ENCODE measurements at regions not wholly inside any gene's neighbourhood (a gene's known extent, or its start where the extent isn't known, plus 50 kb on each side); places are given as distances from the start of the nearest gene placed in this dataset.

GRCh38 chr6:71544028-71544427 is 255.4 kb downstream of the OGFRL1 start:
- FAIRE-seq (no peak), DNase-seq (ENCODE audit: insufficient read length, low spot score) (no peak)
- no peak for TF ChIP-seq PAX5 (IDR thresholded peaks at IDR 0.05; ENCODE audit: insufficient read depth, low read length, severe bottlenecking)
- TF ChIP-seq SPI1 (IDR thresholded peaks at IDR 0.05; ENCODE audit: low read depth, low read length), result no peak
- no peak for TF ChIP-seq POU2F2 (IDR thresholded peaks at IDR 0.05; ENCODE audit: low read depth, low read length)
- TF ChIP-seq POLR2A (IDR thresholded peaks at IDR 0.05; ENCODE audit: low read depth, low read length), result no peak
- no peak for TF ChIP-seq POLR2AphosphoS5 (IDR thresholded peaks at IDR 0.05; ENCODE audit: low read depth, low read length)
- TF ChIP-seq TAF1 (IDR thresholded peaks at IDR 0.05; ENCODE audit: low read depth, low read length), result no peak

GRCh38 chr6:71544906-71545305 is 256.3 kb downstream of the OGFRL1 start:
- DNase-seq (ENCODE audit: insufficient read length, low spot score) (no peak), FAIRE-seq (no peak)
- no peak for TF ChIP-seq POLR2A (IDR thresholded peaks at IDR 0.05; ENCODE audit: low read depth, low read length)
- TF ChIP-seq POLR2AphosphoS5 (IDR thresholded peaks at IDR 0.05; ENCODE audit: low read depth, low read length), result no peak
- no peak for TF ChIP-seq POU2F2 (IDR thresholded peaks at IDR 0.05; ENCODE audit: low read depth, low read length)

GRCh38 chr6:71545905-71546304 is 257.3 kb downstream of the OGFRL1 start:
- DNase-seq (ENCODE audit: insufficient read length, low spot score) (no peak), FAIRE-seq (no peak)
- no peak for TF ChIP-seq PAX5 (IDR thresholded peaks at IDR 0.05; ENCODE audit: insufficient read depth, low read length, severe bottlenecking)

GRCh38 chr6:71551798-71552197 is 263.2 kb downstream of the OGFRL1 start:
- FAIRE-seq (no peak), DNase-seq (ENCODE audit: insufficient read length, low spot score) (no peak)
- TF ChIP-seq POU2F2 (IDR thresholded peaks at IDR 0.05; ENCODE audit: low read depth, low read length) (no peak), TAF1 (IDR thresholded peaks at IDR 0.05; ENCODE audit: low read depth, low read length) (no peak), PAX5 (IDR thresholded peaks at IDR 0.05; ENCODE audit: insufficient read depth, low read length, severe bottlenecking) (no peak), SPI1 (IDR thresholded peaks at IDR 0.05; ENCODE audit: low read depth, low read length) (no peak), POLR2A (IDR thresholded peaks at IDR 0.05; ENCODE audit: low read depth, low read length) (no peak), POLR2AphosphoS5 (IDR thresholded peaks at IDR 0.05; ENCODE audit: low read depth, low read length) (no peak)

DNA sequence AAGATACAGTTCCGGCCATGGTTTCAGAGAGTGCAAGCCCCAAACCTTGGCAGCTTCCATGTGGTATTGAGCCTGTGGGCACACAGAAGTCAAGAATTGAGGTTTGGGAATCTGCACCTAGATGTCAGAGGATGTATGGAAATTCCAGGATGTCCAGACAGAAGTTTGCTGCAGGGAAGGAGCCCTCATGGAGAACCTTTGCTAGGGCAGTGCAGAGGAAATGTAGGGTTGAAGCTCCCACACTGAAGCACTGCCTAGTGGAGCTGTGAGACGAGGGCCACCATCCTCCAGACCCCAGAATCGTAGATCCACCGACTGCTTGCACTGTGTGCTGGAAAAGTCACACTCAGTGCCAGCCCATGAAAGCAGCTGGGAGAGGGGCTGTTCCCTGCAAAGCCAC is 267.5 kb downstream of the OGFRL1 start:
- TF ChIP-seq TAF1 (IDR thresholded peaks at IDR 0.05; ENCODE audit: low read depth, low read length) (no peak), SPI1 (IDR thresholded peaks at IDR 0.05; ENCODE audit: low read depth, low read length) (no peak), POU2F2 (IDR thresholded peaks at IDR 0.05; ENCODE audit: low read depth, low read length) (no peak), PAX5 (IDR thresholded peaks at IDR 0.05; ENCODE audit: insufficient read depth, low read length, severe bottlenecking) (no peak), POLR2AphosphoS5 (IDR thresholded peaks at IDR 0.05; ENCODE audit: low read depth, low read length) (no peak), POLR2A (IDR thresholded peaks at IDR 0.05; ENCODE audit: low read depth, low read length) (no peak)
- no peak for DNase-seq (ENCODE audit: insufficient read length, low spot score)
- FAIRE-seq, result no peak

DNA sequence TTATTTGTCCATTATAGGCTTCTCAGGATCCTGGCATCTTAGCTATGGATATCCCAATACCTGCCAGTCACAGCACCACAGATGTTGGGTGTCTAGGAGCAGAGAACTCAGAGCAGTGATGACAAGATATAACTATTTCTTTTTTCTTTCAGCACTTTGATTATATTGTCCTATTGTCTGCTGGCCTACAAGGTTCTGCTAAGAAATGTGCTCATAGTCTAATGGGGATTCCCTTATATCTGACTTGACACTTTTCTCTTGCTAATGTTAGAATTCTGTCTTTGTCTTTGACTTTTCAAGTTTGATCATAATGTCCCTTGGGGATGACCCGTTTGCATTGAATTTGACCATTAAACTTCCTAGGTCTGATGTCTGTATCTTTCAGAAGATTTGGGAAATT is 270.4 kb downstream of the OGFRL1 start:
- FAIRE-seq, result no peak
- TF ChIP-seq POLR2AphosphoS5 (IDR thresholded peaks at IDR 0.05; ENCODE audit: low read depth, low read length) (no peak), SPI1 (IDR thresholded peaks at IDR 0.05; ENCODE audit: low read depth, low read length) (no peak), POLR2A (IDR thresholded peaks at IDR 0.05; ENCODE audit: low read depth, low read length) (no peak), POU2F2 (IDR thresholded peaks at IDR 0.05; ENCODE audit: low read depth, low read length) (no peak), TAF1 (IDR thresholded peaks at IDR 0.05; ENCODE audit: low read depth, low read length) (no peak)
- DNase-seq (ENCODE audit: insufficient read length, low spot score), result no peak

GRCh38 chr6:71567562-71567961 is 279.0 kb downstream of the OGFRL1 start:
- TF ChIP-seq PAX5 (IDR thresholded peaks at IDR 0.05; ENCODE audit: insufficient read depth, low read length, severe bottlenecking) (no peak), SPI1 (IDR thresholded peaks at IDR 0.05; ENCODE audit: low read depth, low read length) (no peak), POU2F2 (IDR thresholded peaks at IDR 0.05; ENCODE audit: low read depth, low read length) (no peak), POLR2AphosphoS5 (IDR thresholded peaks at IDR 0.05; ENCODE audit: low read depth, low read length) (no peak), TAF1 (IDR thresholded peaks at IDR 0.05; ENCODE audit: low read depth, low read length) (no peak), POLR2A (IDR thresholded peaks at IDR 0.05; ENCODE audit: low read depth, low read length) (no peak)
- FAIRE-seq, result no peak
- DNase-seq (ENCODE audit: insufficient read length, low spot score), result no peak

DNA sequence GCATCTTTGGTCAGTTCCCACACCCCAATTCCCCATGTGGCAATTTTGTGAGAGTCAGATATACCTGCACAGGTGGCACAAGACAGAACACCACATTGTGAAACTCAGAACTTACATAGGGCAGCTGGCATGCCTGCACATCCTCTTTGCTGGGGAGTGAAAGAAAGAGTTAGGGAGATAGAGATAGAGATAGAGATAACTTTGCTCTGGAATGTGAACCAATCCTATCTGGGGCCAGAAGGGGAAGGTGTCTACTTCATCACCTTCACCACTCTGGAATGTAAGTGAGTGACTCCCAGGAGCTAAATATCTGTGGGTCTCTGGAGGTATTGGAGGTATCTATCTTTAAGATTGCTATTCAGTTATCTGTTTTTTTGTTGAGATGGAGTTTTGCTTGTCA is 289.2 kb downstream of the OGFRL1 start:
- no peak for DNase-seq (ENCODE audit: insufficient read length, low spot score)
- no peak for FAIRE-seq
- no peak for TF ChIP-seq TAF1 (IDR thresholded peaks at IDR 0.05; ENCODE audit: low read depth, low read length)
- TF ChIP-seq POU2F2 (IDR thresholded peaks at IDR 0.05; ENCODE audit: low read depth, low read length), result no peak
- no peak for TF ChIP-seq SPI1 (IDR thresholded peaks at IDR 0.05; ENCODE audit: low read depth, low read length)
- TF ChIP-seq POLR2AphosphoS5 (IDR thresholded peaks at IDR 0.05; ENCODE audit: low read depth, low read length), result no peak
- no peak for TF ChIP-seq POLR2A (IDR thresholded peaks at IDR 0.05; ENCODE audit: low read depth, low read length)
- TF ChIP-seq PAX5 (IDR thresholded peaks at IDR 0.05; ENCODE audit: insufficient read depth, low read length, severe bottlenecking), result no peak

DNA sequence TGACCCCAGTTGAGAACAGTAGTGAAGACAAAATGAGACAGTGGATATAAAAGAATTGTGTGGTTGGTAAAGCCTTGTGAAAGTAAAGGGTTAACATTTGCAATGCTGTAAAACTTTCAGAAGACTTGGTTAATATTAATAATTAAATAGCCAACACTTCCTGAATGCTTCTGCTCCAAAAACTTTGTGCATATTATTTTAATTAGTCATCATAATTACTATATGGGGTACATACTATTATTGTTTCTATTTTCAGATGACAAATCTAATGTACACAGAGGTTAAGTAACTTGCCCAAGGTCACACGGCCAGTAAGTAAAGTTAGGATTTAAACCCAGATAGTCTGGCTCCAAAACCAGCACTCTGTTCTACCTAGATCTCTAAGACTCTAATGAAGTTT is 291.3 kb downstream of the OGFRL1 start:
- no peak for DNase-seq (ENCODE audit: insufficient read length, low spot score)
- TF ChIP-seq POLR2AphosphoS5 (IDR thresholded peaks at IDR 0.05; ENCODE audit: low read depth, low read length) (no peak), POLR2A (IDR thresholded peaks at IDR 0.05; ENCODE audit: low read depth, low read length) (no peak), SPI1 (IDR thresholded peaks at IDR 0.05; ENCODE audit: low read depth, low read length) (no peak), POU2F2 (IDR thresholded peaks at IDR 0.05; ENCODE audit: low read depth, low read length) (no peak)
- FAIRE-seq, result no peak

- FAIRE-seq (no peak), DNase-seq (ENCODE audit: insufficient read length, low spot score) (no peak)
- no peak for TF ChIP-seq POU2F2 (IDR thresholded peaks at IDR 0.05; ENCODE audit: low read depth, low read length)
- TF ChIP-seq TAF1 (IDR thresholded peaks at IDR 0.05; ENCODE audit: low read depth, low read length), result no peak
- no peak for TF ChIP-seq PAX5 (IDR thresholded peaks at IDR 0.05; ENCODE audit: insufficient read depth, low read length, severe bottlenecking)
Measured at GRCh38 chr6:71582820-71583219, 294.2 kb downstream of the OGFRL1 start.
